ENCODE measurements at regions not wholly inside any gene's neighbourhood (a gene's known extent, or its start where the extent isn't known, plus 50 kb on each side); places are given as distances from the start of the nearest gene placed in this dataset.

GRCh38 chr14:101069666-101070362 is 166.3 kb upstream of the RTL1 start:
- DNase-seq = no peak

- DNase-seq = no peak
Measured at GRCh38 chr14:101070540-101071492, 167.3 kb upstream of the RTL1 start.

- DNase-seq = no peak
Measured at GRCh38 chr14:101071493-101071906, 168.0 kb upstream of the RTL1 start.

- no peak for DNase-seq
Measured at GRCh38 chr14:101072070-101072469, 168.5 kb upstream of the RTL1 start.

- no peak for DNase-seq
Measured at GRCh38 chr14:101072531-101072930, 169.0 kb upstream of the RTL1 start.

GRCh38 chr14:101072945-101073597 is 169.5 kb upstream of the RTL1 start:
- no peak for DNase-seq

- no peak for DNase-seq
Measured at GRCh38 chr14:101073598-101073965, 170.1 kb upstream of the RTL1 start.

GRCh38 chr14:101074196-101075024 is 170.9 kb upstream of the RTL1 start:
- no peak for DNase-seq

GRCh38 chr14:101075025-101075800 is 171.7 kb upstream of the RTL1 start:
- no peak for DNase-seq

GRCh38 chr14:101075801-101076413 is 172.4 kb upstream of the RTL1 start:
- DNase-seq = no peak

GRCh38 chr14:101076451-101077198 is 173.1 kb upstream of the RTL1 start:
- no peak for DNase-seq

GRCh38 chr14:101077481-101078074 is 174.1 kb upstream of the RTL1 start:
- no peak for DNase-seq

- no peak for DNase-seq
Measured at GRCh38 chr14:101078170-101078891, 174.8 kb upstream of the RTL1 start.

GRCh38 chr14:101078892-101079221 is 175.3 kb upstream of the RTL1 start:
- no peak for DNase-seq

- DNase-seq = no peak
Measured at GRCh38 chr14:101080922-101081593, 177.5 kb upstream of the RTL1 start.

- DNase-seq = no peak
Measured at GRCh38 chr14:101082036-101082435, 178.5 kb upstream of the RTL1 start.

- DNase-seq = no peak
Measured at GRCh38 chr14:101082436-101083384, 179.2 kb upstream of the RTL1 start.

All from activated CD4-positive, alpha-beta T cell treated with anti-CD3 and anti-CD28 coated beads, Interleukin-2, amount 50 U/mL, for 1 hour (primary cell).